IMR-90 (cell line): ENCODE measurements at regions not wholly inside any gene's neighbourhood (a gene's known extent, or its start where the extent isn't known, plus 50 kb on each side); places are given as distances from the start of the nearest gene placed in this dataset.

Source experiments
- ATAC-seq: fragments of 200-7000 bp; cut with Tn5 transposase; 2 replicates; pipeline ENCODE4 v1.9.1; 2020; ENCODE audit warnings: low read depth, mild to moderate bottlenecking, moderate library complexity
- BruUV-seq: library from RNA; stranded (reverse); fragments of 400-500 nt; replicated peaks from 2 replicates; lab custom pipeline; 2021; lab: Mats Ljungman, UMichigan
- CTCF ChIA-PET: fragments of 300-600 bp; formaldehyde crosslinking; extraction: SDS; loops from one replicate; lab custom pipeline; 2021; ENCODE audit warnings: antibody characterized with exemption; lab: Yijun Ruan, JAX
- POLR2A ChIA-PET: fragments of 300-600 bp; sonication (Branson Sonifier 250); formaldehyde crosslinking; loops from one replicate; lab custom pipeline; 2022; ENCODE audit warnings: antibody characterized with exemption; ENCODE audit not compliant: unreplicated experiment; lab: Charles Lee
- DNase-seq: peaks from one replicate; pipeline ENCODE4 v3.0.0; 2013
- H2AFZ ChIP-seq: replicated peaks from 2 replicates; pipeline ENCODE3; 2013; ENCODE audit warnings: low read length, mild to moderate bottlenecking; ENCODE audit not compliant: poor library complexity
- H2AK5ac ChIP-seq: 2 replicates; pipeline ENCODE4 v1.6.1; 2013; ENCODE audit warnings: low read depth, low read length, inconsistent platforms
- H2AK9ac ChIP-seq: replicated peaks from 2 replicates; pipeline ENCODE3; 2013; ENCODE audit warnings: mild to moderate bottlenecking, low read depth, low read length, moderate library complexity; ENCODE audit not compliant: poor library complexity
- H2BK120ac ChIP-seq: 2 replicates; pipeline ENCODE4 v1.6.1; 2013; ENCODE audit warnings: low read depth, low read length, inconsistent platforms
- H2BK15ac ChIP-seq: 3 replicates; pipeline ENCODE4 v1.6.1; 2013; ENCODE audit warnings: low read depth, low read length, inconsistent platforms
- H2BK20ac ChIP-seq: 2 replicates; pipeline ENCODE4 v1.6.1; 2013; ENCODE audit warnings: low read depth, mild to moderate bottlenecking, inconsistent platforms, low read length, moderate library complexity
- H2BK5ac ChIP-seq: 2 replicates; pipeline ENCODE4 v1.6.1; 2013; ENCODE audit warnings: mild to moderate bottlenecking, low read depth, low read length, inconsistent platforms; ENCODE audit not compliant: poor library complexity, severe bottlenecking
- H3K14ac ChIP-seq: replicated peaks from 2 replicates; pipeline ENCODE4 v1.6.1; 2013; ENCODE audit warnings: low read depth, low read length, inconsistent platforms
- H3K18ac ChIP-seq: 2 replicates; pipeline ENCODE4 v1.6.1; 2013; ENCODE audit warnings: low read depth, low read length, control low read depth
- H3K23ac ChIP-seq: 2 replicates; pipeline ENCODE4 v1.6.1; 2013; ENCODE audit warnings: low read depth, low read length, inconsistent platforms
- H3K27ac ChIP-seq: 2 replicates; pipeline ENCODE4 v1.5.1; 2013; ENCODE audit warnings: mild to moderate bottlenecking, control low read depth, low read length; ENCODE audit not compliant: insufficient read depth
- H3K27me3 ChIP-seq: 2 replicates; pipeline ENCODE4 v1.6.1; 2013; ENCODE audit warnings: low read length; ENCODE audit not compliant: control insufficient read depth, insufficient read depth
- H3K36me3 ChIP-seq: 2 replicates; pipeline ENCODE4 v1.6.1; 2013; ENCODE audit warnings: low read length, mixed read lengths; ENCODE audit not compliant: control insufficient read depth, insufficient read depth
- H3K4ac ChIP-seq: 2 replicates; pipeline ENCODE4 v1.6.1; 2013; ENCODE audit warnings: low read depth, low read length, inconsistent platforms
- H3K4me1 ChIP-seq: 2 replicates; pipeline ENCODE4 v1.6.1; 2013; ENCODE audit warnings: low read length, mixed read lengths; ENCODE audit not compliant: control insufficient read depth, insufficient read depth
- H3K4me2 ChIP-seq: 2 replicates; pipeline ENCODE4 v1.6.1; 2013; ENCODE audit warnings: low read depth, mild to moderate bottlenecking, control low read depth, low read length, moderate library complexity
- H3K4me3 ChIP-seq: 2 replicates; pipeline ENCODE4 v1.5.1; 2013; ENCODE audit warnings: low read depth, mild to moderate bottlenecking, control low read depth, low read length, moderate library complexity; ENCODE audit not compliant: insufficient read depth
- H3K56ac ChIP-seq: 2 replicates; pipeline ENCODE4 v1.6.1; 2013; ENCODE audit warnings: low read length, inconsistent platforms; ENCODE audit not compliant: insufficient read depth; ENCODE audit errors: extremely low read depth
- H3K79me1 ChIP-seq, 2 experiments: 2 replicates each; pipeline ENCODE4 v1.6.1; 2013; ENCODE audit warnings: low read length in 2 of 2, inconsistent platforms in 1 of 2, low read depth in 1 of 2
- H3K9ac ChIP-seq: 2 replicates; pipeline ENCODE4 v1.6.1; 2013; ENCODE audit warnings: low read depth, low read length, control low read depth
- H3K9me1 ChIP-seq: 2 replicates; pipeline ENCODE4 v1.6.1; 2013; ENCODE audit warnings: low read length, inconsistent platforms; ENCODE audit not compliant: insufficient read depth
- H3K9me3 ChIP-seq: 2 replicates; pipeline ENCODE4 v1.6.1; 2013; ENCODE audit warnings: low read length; ENCODE audit not compliant: control insufficient read depth, insufficient read depth
- H4K20me1 ChIP-seq: 2 replicates; pipeline ENCODE4 v1.6.1; 2013; ENCODE audit warnings: low read length, inconsistent platforms; ENCODE audit not compliant: insufficient read depth
- H4K5ac ChIP-seq: 2 replicates; pipeline ENCODE4 v1.6.1; 2013; ENCODE audit warnings: mild to moderate bottlenecking, low read depth, low read length, control low read depth
- H4K8ac ChIP-seq, 2 experiments: 2 replicates each; pipeline ENCODE4 v1.6.1; 2013; ENCODE audit warnings: low read depth in 2 of 2, low read length in 2 of 2, control low read depth in 1 of 2, inconsistent platforms in 1 of 2
- H4K91ac ChIP-seq: 2 replicates; pipeline ENCODE4 v1.6.1; 2013; ENCODE audit warnings: low read depth, low read length, inconsistent platforms; ENCODE audit not compliant: insufficient read depth
- BHLHE40 ChIP-seq: fragments of 150-350 bp; IDR thresholded peaks from 2 replicates; pipeline ENCODE4 v1.6.1; 2016; ENCODE audit warnings: mild to moderate bottlenecking, low read depth, low read length
- CEBPB ChIP-seq: IDR thresholded peaks from 2 replicates; pipeline ENCODE4 v1.6.1; 2012; ENCODE audit warnings: low read depth, low read length, improper control_type of control experiment
- CHD1 ChIP-seq: IDR thresholded peaks from 2 replicates; pipeline ENCODE4 v1.6.1; 2012; ENCODE audit warnings: low read depth, low read length, improper control_type of control experiment
- FOS ChIP-seq: fragments of 150-350 bp; IDR thresholded peaks from 2 replicates; pipeline ENCODE4 v1.6.1; 2016; ENCODE audit warnings: low read depth, low read length
- MAFK ChIP-seq: IDR thresholded peaks from 2 replicates; pipeline ENCODE4 v1.6.1; 2012; ENCODE audit warnings: low read depth, low read length, improper control_type of control experiment
- MAZ ChIP-seq: IDR thresholded peaks from 2 replicates; pipeline ENCODE4 v1.6.1; 2012; ENCODE audit warnings: low read depth, mild to moderate bottlenecking, low read length, improper control_type of control experiment, moderate library complexity, borderline replicate concordance
- MXI1 ChIP-seq: IDR thresholded peaks from 2 replicates; pipeline ENCODE4 v1.6.1; 2012; ENCODE audit warnings: low read depth, mild to moderate bottlenecking, low read length, moderate library complexity, borderline replicate concordance
- NFE2L2 ChIP-seq: fragments of 150-350 bp; IDR thresholded peaks from 2 replicates; pipeline ENCODE4 v1.6.1; 2016; ENCODE audit warnings: low read depth, mild to moderate bottlenecking, low read length
- POLR2A ChIP-seq: IDR thresholded peaks from 2 replicates; pipeline ENCODE4 v1.6.1; 2012; ENCODE audit warnings: mild to moderate bottlenecking, low read depth, low read length
- RAD21 ChIP-seq: IDR thresholded peaks from 2 replicates; pipeline ENCODE4 v1.6.1; 2012; ENCODE audit warnings: low read length, improper control_type of control experiment
- RCOR1 ChIP-seq: IDR thresholded peaks from 2 replicates; pipeline ENCODE4 v1.6.1; 2012; ENCODE audit warnings: mild to moderate bottlenecking, low read length, improper control_type of control experiment; ENCODE audit not compliant: insufficient replicate concordance
- RFX5 ChIP-seq: IDR thresholded peaks from 2 replicates; pipeline ENCODE4 v1.8.0; 2012; ENCODE audit warnings: low read depth, mild to moderate bottlenecking, low read length, moderate library complexity
- SMC3 ChIP-seq: fragments of 150-350 bp; IDR thresholded peaks from 2 replicates; pipeline ENCODE4 v1.6.1; 2016; ENCODE audit warnings: low read depth, mild to moderate bottlenecking, antibody characterized with exemption, low read length, moderate library complexity
- WGBS, 2 experiments: methylation state at CpG; one replicate each; pipeline versions ENCODE4 v1.1.5 to v1.1.7; 2013; ENCODE audit warnings: missing lambda C conversion rate in 2 of 2; ENCODE audit not compliant: insufficient read length in 1 of 2; ENCODE audit errors: extremely low coverage in 2 of 2; 5-methylcytosine and 5-hydroxymethylcytosine counted together
- dilution Hi-C: fragments of 300-500 bp; cut with HindIII; formaldehyde crosslinking; loops from one replicate; pipeline ENCODE4 v1.14.3; 2018; ENCODE audit warnings: low sequenced_read_pairs; ENCODE audit not compliant: unreplicated experiment
- in situ Hi-C: fragments of 300-500 bp; cut with MboI; formaldehyde crosslinking; loops from 3 replicates; pipeline ENCODE4 v1.14.3; 2019; ENCODE audit warnings: low sequenced_read_pairs, inconsistent platforms, mixed read lengths
- intact Hi-C: fragments of 100-400 bp; cut with micrococcal nuclease; formaldehyde crosslinking; loops from 2 replicates; pipeline ENCODE4 v1.10.0; 2022
- TF ChIP-seq, protein P1 (sequence below): conservative IDR thresholded peaks from 2 replicates; pipeline ENCODE4 v1.5.1; 2012; ENCODE audit warnings: mild to moderate bottlenecking, low read depth, low read length, improper control_type of control experiment
- TF ChIP-seq, protein P2 (sequence below): fragments of 150-350 bp; IDR thresholded peaks from 2 replicates; pipeline ENCODE4 v1.6.1; 2017; ENCODE audit warnings: mild to moderate bottlenecking, antibody characterized with exemption, low read length, low read depth
- TF ChIP-seq, protein P3 (sequence below): fragments of 150-350 bp; IDR thresholded peaks from 2 replicates; pipeline ENCODE4 v1.6.1; 2016; ENCODE audit warnings: low read depth, mild to moderate bottlenecking, low read length, moderate library complexity, borderline replicate concordance

DNA sequence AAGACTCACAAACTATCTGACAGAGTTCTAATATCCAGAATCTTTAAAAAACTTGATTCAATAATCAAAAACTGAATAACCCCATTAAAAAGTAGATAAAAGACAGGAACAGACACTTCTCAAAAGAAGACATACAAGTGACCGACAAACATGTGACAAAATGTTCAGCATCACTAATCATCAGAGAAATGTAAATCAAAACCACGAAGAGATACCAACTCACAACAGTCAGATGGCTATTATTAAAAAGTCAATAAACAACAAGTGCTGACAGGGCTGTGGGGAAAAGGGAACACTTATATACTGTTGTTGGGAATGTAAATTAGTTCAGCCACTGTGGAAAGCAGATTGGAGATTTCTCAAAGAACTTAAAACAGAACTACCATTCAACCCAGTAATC, 138.1 kb upstream of the RASGEF1B start:
- no CpG with 5 or more reads among the region's 2 CpGs for WGBS, 2 experiments
- no peak overlapping the region for H3K4me2 ChIP-seq
- no peak overlapping the region for H2BK5ac ChIP-seq
- H4K5ac ChIP-seq, result no peak overlapping the region
- H4K20me1 ChIP-seq, result no peaks in the 10 kb centered on the region
- in situ Hi-C loops, result no loop called here
- no peak overlapping the region for H3K4ac ChIP-seq
- no peaks in the 10 kb centered on the region for H3K9me1 ChIP-seq
- H3K56ac ChIP-seq, result no peak overlapping the region
- H2AFZ ChIP-seq, result no peak overlapping the region
- no peak overlapping the region for H3K27ac ChIP-seq
- H2BK120ac ChIP-seq, result no peak overlapping the region
- no peaks in the 10 kb centered on the region for H3K9me3 ChIP-seq
- H3K4me1 ChIP-seq, result no peaks in the 10 kb centered on the region
- H3K79me1 ChIP-seq, result no peaks in the 10 kb centered on the region
- ATAC-seq (no peak), DNase-seq (no peak)
- no peak overlapping the region for H3K4me3 ChIP-seq
- no peak overlapping the region for H3K23ac ChIP-seq
- H3K14ac ChIP-seq, result no peak overlapping the region
- H2AK5ac ChIP-seq, result no peak overlapping the region
- dilution Hi-C loops, result no loop called here
- no peak overlapping the region for H2BK15ac ChIP-seq
- H3K9ac ChIP-seq, result no peak overlapping the region
- no peak overlapping the region for H2AK9ac ChIP-seq
- no peak overlapping the region for H3K18ac ChIP-seq
- intact Hi-C loops, result no loop called here
- TF ChIP-seq MAZ (no peak), CEBPB (no peak), RCOR1 (no peak), MAFK (no peak), POLR2A (no peak), CHD1 (no peak), NFE2L2 (no peak), RAD21 (no peak), RFX5 (no peak), BHLHE40 (no peak), SMC3 (no peak), MXI1 (no peak), FOS (no peak)
- TF ChIP-seq, protein P1, sequence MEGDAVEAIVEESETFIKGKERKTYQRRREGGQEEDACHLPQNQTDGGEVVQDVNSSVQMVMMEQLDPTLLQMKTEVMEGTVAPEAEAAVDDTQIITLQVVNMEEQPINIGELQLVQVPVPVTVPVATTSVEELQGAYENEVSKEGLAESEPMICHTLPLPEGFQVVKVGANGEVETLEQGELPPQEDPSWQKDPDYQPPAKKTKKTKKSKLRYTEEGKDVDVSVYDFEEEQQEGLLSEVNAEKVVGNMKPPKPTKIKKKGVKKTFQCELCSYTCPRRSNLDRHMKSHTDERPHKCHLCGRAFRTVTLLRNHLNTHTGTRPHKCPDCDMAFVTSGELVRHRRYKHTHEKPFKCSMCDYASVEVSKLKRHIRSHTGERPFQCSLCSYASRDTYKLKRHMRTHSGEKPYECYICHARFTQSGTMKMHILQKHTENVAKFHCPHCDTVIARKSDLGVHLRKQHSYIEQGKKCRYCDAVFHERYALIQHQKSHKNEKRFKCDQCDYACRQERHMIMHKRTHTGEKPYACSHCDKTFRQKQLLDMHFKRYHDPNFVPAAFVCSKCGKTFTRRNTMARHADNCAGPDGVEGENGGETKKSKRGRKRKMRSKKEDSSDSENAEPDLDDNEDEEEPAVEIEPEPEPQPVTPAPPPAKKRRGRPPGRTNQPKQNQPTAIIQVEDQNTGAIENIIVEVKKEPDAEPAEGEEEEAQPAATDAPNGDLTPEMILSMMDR, result no peak
- TF ChIP-seq, protein P2, sequence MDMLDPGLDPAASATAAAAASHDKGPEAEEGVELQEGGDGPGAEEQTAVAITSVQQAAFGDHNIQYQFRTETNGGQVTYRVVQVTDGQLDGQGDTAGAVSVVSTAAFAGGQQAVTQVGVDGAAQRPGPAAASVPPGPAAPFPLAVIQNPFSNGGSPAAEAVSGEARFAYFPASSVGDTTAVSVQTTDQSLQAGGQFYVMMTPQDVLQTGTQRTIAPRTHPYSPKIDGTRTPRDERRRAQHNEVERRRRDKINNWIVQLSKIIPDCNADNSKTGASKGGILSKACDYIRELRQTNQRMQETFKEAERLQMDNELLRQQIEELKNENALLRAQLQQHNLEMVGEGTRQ, result no peak
- TF ChIP-seq, protein P3, sequence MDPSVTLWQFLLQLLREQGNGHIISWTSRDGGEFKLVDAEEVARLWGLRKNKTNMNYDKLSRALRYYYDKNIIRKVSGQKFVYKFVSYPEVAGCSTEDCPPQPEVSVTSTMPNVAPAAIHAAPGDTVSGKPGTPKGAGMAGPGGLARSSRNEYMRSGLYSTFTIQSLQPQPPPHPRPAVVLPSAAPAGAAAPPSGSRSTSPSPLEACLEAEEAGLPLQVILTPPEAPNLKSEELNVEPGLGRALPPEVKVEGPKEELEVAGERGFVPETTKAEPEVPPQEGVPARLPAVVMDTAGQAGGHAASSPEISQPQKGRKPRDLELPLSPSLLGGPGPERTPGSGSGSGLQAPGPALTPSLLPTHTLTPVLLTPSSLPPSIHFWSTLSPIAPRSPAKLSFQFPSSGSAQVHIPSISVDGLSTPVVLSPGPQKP, result no peak
- ChIA-PET POLR2A (no interaction called here), CTCF (no interaction called here)
- H2BK20ac ChIP-seq, result no peak overlapping the region
- no peaks in the 10 kb centered on the region for H3K36me3 ChIP-seq
- no TSS peak for BruUV-seq
- no peaks in the 10 kb centered on the region for H3K27me3 ChIP-seq
- H4K8ac ChIP-seq, result no peak overlapping the region
- no peak overlapping the region for H4K91ac ChIP-seq
